Naive thymus-derived CD8-positive, alpha-beta T cell (primary cell): ENCODE measurements at regions not wholly inside any gene's neighbourhood (a gene's known extent, or its start where the extent isn't known, plus 50 kb on each side); places are given as distances from the start of the nearest gene placed in this dataset.
"Not testable (repeated sequence)": the region's sequence is repeated elsewhere in the genome, so short reads cannot be mapped to it uniquely, and the experiment has no call there.

ENCODE experiments used
- ATAC-seq, 2 donors: fragments of 150-1000 bp; cut with Tn5 transposase in 1 of 2; sonication (Bioruptor Pico), chemical (Tn5 transposase) in 1 of 2; 1 replicate in 1 of 2; 2 replicates in 1 of 2; pipeline ENCODE4 v1.10.0; 2021; ENCODE audit warnings: mild to moderate bottlenecking in 2 of 2, moderate library complexity in 2 of 2
- POLR2A ChIA-PET: fragments of 350-600 bp; sonication (Branson Sonifier 250); formaldehyde crosslinking; loops from one replicate; lab custom pipeline; 2021; ENCODE audit warnings: antibody characterized with exemption; lab: Charles Lee
- DNase-seq, 10 donors: peaks; one replicate each; pipeline versions ENCODE4 v3.0.0 to v3.0.0-alpha.2; 2020 to 2022
- H3K27ac Mint-ChIP-seq, 10 donors: one replicate each; pipeline ENCODE4 v1.8.0; 2020 to 2022; ENCODE audit warnings: mild to moderate bottlenecking in 10 of 10, mixed read lengths in 10 of 10, moderate library complexity in 4 of 10, inconsistent platforms in 1 of 10
- H3K27me3 Mint-ChIP-seq, 5 donors: one replicate each; pipeline ENCODE4 v1.8.0; 2021 to 2022; ENCODE audit warnings: mixed read lengths in 5 of 5
- H3K36me3 Mint-ChIP-seq, 3 donors: one replicate each; pipeline ENCODE4 v1.8.0; 2020 to 2022; ENCODE audit warnings: mixed read lengths in 3 of 3, mild to moderate bottlenecking in 2 of 3, inconsistent platforms in 1 of 3
- H3K4me1 Mint-ChIP-seq, 4 donors: one replicate each; pipeline ENCODE4 v1.8.0; 2021 to 2022; ENCODE audit warnings: mixed read lengths in 4 of 4
- H3K4me3 Mint-ChIP-seq, 10 donors: one replicate each; pipeline ENCODE4 v1.8.0; 2020 to 2022; ENCODE audit warnings: mild to moderate bottlenecking in 10 of 10, mixed read lengths in 10 of 10, moderate library complexity in 6 of 10, inconsistent platforms in 1 of 10
- H3K9me3 Mint-ChIP-seq, 9 donors: one replicate each; pipeline ENCODE4 v1.8.0; 2020 to 2022; ENCODE audit warnings: mixed read lengths in 9 of 9, mild to moderate bottlenecking in 3 of 9, inconsistent platforms in 1 of 9, moderate library complexity in 1 of 9

- Mint-ChIP-seq H3K4me3 (no peak overlapping the region), H3K9me3 (peaks cover 7 to 39% (median 30%) of the 10 kb centered on the region in 9 donors), H3K27ac (no peak overlapping the region), H3K27me3 (no peaks in the 10 kb centered on the region), H3K36me3 (peaks cover 12 to 27% (median 19%) of the 10 kb centered on the region in 3 donors), H3K4me1 (peaks cover 0 to 4% (median under 1%) of the 10 kb centered on the region in 4 donors)
- ATAC-seq (no peak), DNase-seq (no peak)
- POLR2A ChIA-PET: no interaction called here
Measured at GRCh38 chr1:173257805-173258204, 50.7 kb upstream of the TNFSF4 start.

- ATAC-seq (no peak), DNase-seq (no peak)
- Mint-ChIP-seq H3K36me3 (peaks cover 12 to 27% (median 20%) of the 10 kb centered on the region in 3 donors), H3K27me3 (no peaks in the 10 kb centered on the region), H3K27ac (no peak overlapping the region), H3K9me3 (peaks cover 9 to 42% (median 30%) of the 10 kb centered on the region in 9 donors), H3K4me3 (no peak overlapping the region), H3K4me1 (peaks cover 0 to 4% (median under 1%) of the 10 kb centered on the region in 4 donors)
- POLR2A ChIA-PET: interaction anchor here (0.5 kb wide), 1 partner anchor 435 kb away, joined by 3 read pairs; no protein-coding TSS in a partner anchor
Measured at GRCh38 chr1:173258479-173259264, 51.5 kb upstream of the TNFSF4 start.

- Mint-ChIP-seq H3K9me3 (peaks cover 9 to 42% (median 30%) of the 10 kb centered on the region in 9 donors), H3K36me3 (peaks cover 12 to 33% (median 24%) of the 10 kb centered on the region in 3 donors)
- DNase-seq, H3K4me1 Mint-ChIP-seq, ATAC-seq, H3K4me3 Mint-ChIP-seq, H3K27me3 Mint-ChIP-seq, POLR2A ChIA-PET, H3K27ac Mint-ChIP-seq: not testable (repeated sequence)
Measured at GRCh38 chr1:173260329-173260728, 53.2 kb upstream of the TNFSF4 start.

- peaks cover 0 to 12% (median 4%) of the 10 kb centered on the region in 9 donors for H3K9me3 Mint-ChIP-seq
- H3K4me1 Mint-ChIP-seq: peaks cover 0 to 6% (median 3%) of the 10 kb centered on the region in 4 donors
- H3K36me3 Mint-ChIP-seq: peaks cover 2 to 13% (median 11%) of the 10 kb centered on the region in 3 donors
- no peaks in the 10 kb centered on the region for H3K27me3 Mint-ChIP-seq
- H3K4me3 Mint-ChIP-seq: no peak overlapping the region
- no peak overlapping the region for H3K27ac Mint-ChIP-seq
- POLR2A ChIA-PET: no interaction called here
- DNase-seq (no peak), ATAC-seq (no peak)
Measured at GRCh38 chr1:173266841-173267240, 59.7 kb upstream of the TNFSF4 start.

GRCh38 chr1:173267453-173267945 is 60.4 kb upstream of the TNFSF4 start:
- POLR2A ChIA-PET: no interaction called here
- no peak for DNase-seq
- Mint-ChIP-seq H3K4me1 (peaks cover 0 to 5% (median 2%) of the 10 kb centered on the region in 4 donors), H3K4me3 (no peak overlapping the region), H3K27me3 (no peaks in the 10 kb centered on the region), H3K36me3 (peaks cover 0 to 10% (median 6%) of the 10 kb centered on the region in 3 donors), H3K9me3 (peaks cover 0 to 6% (median 2%) of the 10 kb centered on the region in 9 donors), H3K27ac (peak overlapping the region in 1 of 10 donors; percentile 72)
- no peak for ATAC-seq

GRCh38 chr1:173268261-173268660 is 61.1 kb upstream of the TNFSF4 start:
- Mint-ChIP-seq H3K9me3 (no peaks in the 10 kb centered on the region), H3K4me1 (peaks cover 0 to 5% (median 2%) of the 10 kb centered on the region in 4 donors), H3K36me3 (peaks cover 0 to 11% (median 10%) of the 10 kb centered on the region in 3 donors), H3K4me3 (no peak overlapping the region), H3K27ac (no peak overlapping the region), H3K27me3 (no peaks in the 10 kb centered on the region)
- DNase-seq (no peak), ATAC-seq (no peak)
- POLR2A ChIA-PET: no interaction called here

- H3K9me3 Mint-ChIP-seq: no peaks in the 10 kb centered on the region
- ATAC-seq (no peak), DNase-seq (no peak)
- peaks cover 0 to 5% (median 2%) of the 10 kb centered on the region in 4 donors for H3K4me1 Mint-ChIP-seq
- H3K27me3 Mint-ChIP-seq: no peaks in the 10 kb centered on the region
- no peak overlapping the region for H3K27ac Mint-ChIP-seq
- POLR2A ChIA-PET: no interaction called here
- peaks cover 0 to 11% (median 11%) of the 10 kb centered on the region in 3 donors for H3K36me3 Mint-ChIP-seq
- H3K4me3 Mint-ChIP-seq: no peak overlapping the region
Measured at GRCh38 chr1:173268786-173269277, 61.7 kb upstream of the TNFSF4 start.

GRCh38 chr1:173269490-173270230 is 62.5 kb upstream of the TNFSF4 start:
- Mint-ChIP-seq H3K9me3 (no peaks in the 10 kb centered on the region), H3K27me3 (no peaks in the 10 kb centered on the region), H3K4me3 (no peak overlapping the region), H3K27ac (no peak overlapping the region), H3K4me1 (peaks cover 0 to 5% (median 2%) of the 10 kb centered on the region in 4 donors), H3K36me3 (peaks cover 0 to 11% (median 9%) of the 10 kb centered on the region in 3 donors)
- ATAC-seq (no peak), DNase-seq (no peak)
- POLR2A ChIA-PET: no interaction called here

GRCh38 chr1:173270243-173270642 is 63.1 kb upstream of the TNFSF4 start:
- Mint-ChIP-seq H3K4me3 (no peak overlapping the region), H3K27me3 (no peaks in the 10 kb centered on the region), H3K36me3 (peaks cover 0 to 7% (median 5%) of the 10 kb centered on the region in 3 donors), H3K9me3 (no peaks in the 10 kb centered on the region), H3K27ac (no peak overlapping the region), H3K4me1 (peaks cover 0 to 5% (median under 1%) of the 10 kb centered on the region in 4 donors)
- ATAC-seq (no peak), DNase-seq (no peak)
- POLR2A ChIA-PET: interaction anchor here (0.5 kb wide), 1 partner anchor 113 kb away, joined by 3 read pairs; no protein-coding TSS in a partner anchor

- not testable (repeated sequence) for H3K4me1 Mint-ChIP-seq, H3K9me3 Mint-ChIP-seq, H3K36me3 Mint-ChIP-seq, H3K4me3 Mint-ChIP-seq, H3K27me3 Mint-ChIP-seq, DNase-seq, H3K27ac Mint-ChIP-seq, ATAC-seq
- POLR2A ChIA-PET: interaction anchor here (0.5 kb wide), 1 partner anchor 112 kb away, joined by 3 read pairs; no protein-coding TSS in a partner anchor
Measured at GRCh38 chr1:173271021-173271420, 63.9 kb upstream of the TNFSF4 start.

GRCh38 chr1:173275496-173275895 is 68.4 kb upstream of the TNFSF4 start:
- Mint-ChIP-seq H3K9me3 (no peaks in the 10 kb centered on the region), H3K36me3 (peaks cover 0 to 6% (median 5%) of the 10 kb centered on the region in 3 donors), H3K4me1 (peaks cover 0 to 4% (median 0%) of the 10 kb centered on the region in 4 donors), H3K27ac (no peak overlapping the region), H3K27me3 (no peaks in the 10 kb centered on the region), H3K4me3 (no peak overlapping the region)
- ATAC-seq (no peak), DNase-seq (no peak)
- POLR2A ChIA-PET: no interaction called here

GRCh38 chr1:173276922-173277800 is 70.0 kb upstream of the TNFSF4 start:
- H3K9me3 Mint-ChIP-seq: no peaks in the 10 kb centered on the region
- ATAC-seq: no peak

More at GRCh38 chr1:173276922-173277800, 70.0 kb upstream of the TNFSF4 start:
- no peak for DNase-seq
- no peaks in the 10 kb centered on the region for H3K27me3 Mint-ChIP-seq
- POLR2A ChIA-PET: no interaction called here
- H3K36me3 Mint-ChIP-seq: peaks cover 0 to 5% (median 5%) of the 10 kb centered on the region in 3 donors
- H3K27ac Mint-ChIP-seq: no peak overlapping the region
- no peak overlapping the region for H3K4me3 Mint-ChIP-seq
- H3K4me1 Mint-ChIP-seq: peaks cover 0 to 4% (median 0%) of the 10 kb centered on the region in 4 donors
